HG03097 (cell line): ENCODE measurements at regions not wholly inside any gene's neighbourhood (a gene's known extent, or its start where the extent isn't known, plus 50 kb on each side); places are given as distances from the start of the nearest gene placed in this dataset.

Experiments
- ATAC-seq: cut with Tn5 transposase; IDR thresholded peaks from one replicate; pipeline ENCODE4 v1.9.1; 2021; ENCODE audit not compliant: unreplicated experiment, low FRiP score

DNA sequence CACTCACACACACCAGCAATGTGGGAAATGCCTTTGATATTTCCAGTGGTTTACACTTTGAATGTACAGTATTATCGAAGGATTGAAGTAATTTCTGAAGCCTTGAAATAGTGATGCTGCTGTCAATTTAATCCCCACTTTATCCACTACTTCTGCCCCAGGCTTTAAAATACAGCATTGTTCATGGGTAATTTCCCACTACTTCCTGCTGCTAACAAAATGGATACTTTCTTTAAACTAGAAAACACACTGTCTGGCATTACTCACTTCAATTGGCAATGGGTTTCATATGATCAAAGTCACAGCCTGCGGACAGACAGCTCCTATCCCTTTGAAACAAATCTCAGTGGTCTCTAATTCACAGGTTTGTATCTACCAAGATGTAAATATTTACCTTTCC is 292.2 kb downstream of the CDH11 start:
- ATAC-seq, result no peak

GRCh38 chr16:64826374-64826773 is 295.5 kb downstream of the CDH11 start:
- no peak for ATAC-seq

DNA sequence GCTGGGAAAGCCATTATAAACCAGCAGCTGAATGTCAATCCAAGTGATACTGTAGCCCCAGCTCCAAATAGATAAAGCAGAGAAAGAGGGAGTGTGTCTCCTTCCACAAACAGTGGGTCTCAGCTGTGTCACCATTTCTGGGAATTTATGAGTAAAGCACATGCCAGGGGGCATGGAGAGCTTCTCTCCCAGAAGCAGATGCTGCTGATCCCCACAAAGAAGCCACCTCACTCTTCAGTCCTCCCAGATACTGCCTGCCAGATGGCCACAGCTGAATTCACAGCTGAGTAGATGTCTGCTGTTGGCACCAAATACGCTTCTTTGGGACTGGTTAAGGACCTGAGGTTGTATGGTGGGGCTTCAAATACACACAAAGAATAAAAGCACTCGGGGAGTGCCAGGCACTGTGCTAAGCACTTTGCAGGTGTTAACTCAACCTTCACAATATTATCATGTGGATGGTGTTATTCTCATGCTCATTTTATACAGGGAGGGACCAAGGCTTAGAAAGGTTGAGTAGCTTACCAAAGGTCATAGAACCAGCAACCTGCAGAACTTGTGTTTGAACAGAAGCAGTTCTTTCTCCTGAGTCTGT is 298.3 kb downstream of the CDH11 start:
- ATAC-seq, result no peak

GRCh38 chr16:64809876-64810629 is 311.8 kb downstream of the CDH11 start:
- no peak for ATAC-seq

- no peak for ATAC-seq
Measured at GRCh38 chr16:64808474-64808873, 313.4 kb downstream of the CDH11 start.

- no peak for ATAC-seq
Measured at GRCh38 chr16:64791756-64792155, 330.1 kb downstream of the CDH11 start.

- ATAC-seq, result no peak
Measured at GRCh38 chr16:64784635-64785034, 337.2 kb downstream of the CDH11 start.

GRCh38 chr16:64782484-64782883 is 339.4 kb downstream of the CDH11 start:
- no peak for ATAC-seq

- ATAC-seq, result no peak
Measured at GRCh38 chr16:64780445-64780844, 341.4 kb downstream of the CDH11 start.

DNA sequence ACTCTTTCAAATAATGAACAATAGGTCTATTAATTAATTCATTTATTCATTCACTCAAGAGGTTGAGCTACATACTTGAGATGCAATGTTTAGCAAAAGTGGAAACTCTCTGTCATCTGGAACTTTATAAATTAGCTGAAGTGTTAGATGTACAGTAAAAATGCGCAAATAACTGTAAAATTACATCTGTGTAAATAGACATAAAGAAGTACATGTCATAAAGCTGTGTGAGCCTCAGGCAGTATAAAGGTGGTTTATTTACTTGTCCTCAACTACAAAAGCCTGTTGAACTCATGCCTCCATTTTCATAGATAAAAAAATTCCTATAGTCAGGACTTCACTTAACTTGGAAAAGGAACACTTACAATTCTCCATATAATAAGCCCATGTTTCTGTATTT is 343.1 kb downstream of the CDH11 start:
- no peak for ATAC-seq

DNA sequence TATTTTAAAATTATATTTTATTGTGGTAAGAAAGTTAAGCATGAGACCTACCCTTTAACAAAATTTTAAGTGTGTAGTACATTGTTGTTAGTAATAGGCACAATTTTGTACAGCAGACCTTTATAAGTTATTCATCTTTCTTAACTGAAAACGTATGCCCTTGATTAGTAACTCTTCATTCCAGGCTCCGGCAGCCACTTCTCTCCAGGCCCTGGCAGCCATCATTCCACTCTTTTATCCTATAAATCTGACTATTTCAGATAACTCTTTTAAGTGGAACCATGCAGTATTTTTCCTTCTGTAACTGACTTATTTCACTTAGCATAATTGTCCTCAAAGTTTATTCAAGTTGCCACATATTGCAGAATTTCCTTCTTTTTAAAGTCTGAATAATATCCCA is 348.2 kb downstream of the CDH11 start:
- ATAC-seq, result no peak

DNA sequence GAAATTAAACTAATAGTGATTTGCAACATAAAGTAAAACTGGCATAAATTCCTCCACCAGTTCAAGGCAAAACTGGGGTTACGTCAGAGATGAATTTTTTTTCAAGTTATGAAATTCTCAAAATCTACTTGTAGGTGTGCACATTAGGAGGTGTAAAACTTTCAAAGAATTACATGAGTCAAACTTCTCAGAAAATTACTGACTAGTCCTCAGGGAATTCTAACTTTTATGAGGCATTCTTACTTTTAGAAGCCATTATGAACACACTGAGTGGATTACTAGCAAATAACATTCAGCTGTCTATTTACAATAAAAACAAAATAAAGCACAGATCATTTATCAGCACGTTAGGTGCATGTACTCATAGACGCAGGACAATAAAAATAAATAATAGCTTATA is 348.7 kb downstream of the CDH11 start:
- ATAC-seq, result no peak

- no peak for ATAC-seq
Measured at GRCh38 chr16:64771273-64771672, 350.6 kb downstream of the CDH11 start.

- no peak for ATAC-seq
Measured at GRCh38 chr16:64762211-64762610, 359.7 kb downstream of the CDH11 start.

GRCh38 chr16:64754279-64754678 is 367.6 kb downstream of the CDH11 start:
- no peak for ATAC-seq

GRCh38 chr16:64751906-64752305 is 370.0 kb downstream of the CDH11 start:
- no peak for ATAC-seq

- no peak for ATAC-seq
Measured at GRCh38 chr16:64749346-64749745, 372.5 kb downstream of the CDH11 start.

- ATAC-seq, result no peak
Measured at GRCh38 chr16:64745258-64745930, 376.5 kb downstream of the CDH11 start.

GRCh38 chr16:64742455-64743223 is 379.2 kb downstream of the CDH11 start:
- ATAC-seq, result no peak

GRCh38 chr16:64740261-64740660 is 381.6 kb downstream of the CDH11 start:
- ATAC-seq, result no peak

DNA sequence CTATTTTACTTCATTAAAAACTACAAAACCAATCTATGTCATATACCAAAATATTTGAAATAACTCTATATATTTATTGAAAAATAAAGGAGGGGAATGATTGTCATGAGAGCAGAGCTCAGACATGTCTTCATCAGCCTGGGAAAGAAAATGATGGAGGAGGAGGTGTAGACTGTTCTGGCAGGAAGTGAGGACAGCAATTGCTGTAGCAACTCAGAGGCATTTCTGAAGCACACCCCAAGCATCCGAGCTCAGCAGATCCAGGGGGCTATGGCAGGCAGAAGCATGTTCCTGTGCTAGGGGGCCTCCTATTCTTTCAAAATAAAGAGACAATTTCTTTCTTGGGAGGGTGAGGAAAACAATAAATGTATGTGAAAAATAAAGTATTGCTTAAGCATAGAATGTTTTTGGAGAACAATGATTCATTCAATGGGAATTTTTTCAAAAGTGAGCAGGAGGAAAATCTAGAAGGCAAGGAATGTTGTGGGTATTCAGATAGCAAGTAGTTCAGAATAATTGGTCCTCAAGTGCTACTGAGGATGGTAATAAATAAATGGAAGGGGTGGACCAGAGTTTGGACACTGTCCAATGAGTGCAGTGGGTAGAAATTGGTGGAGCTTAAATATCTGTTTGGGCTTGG is 383.4 kb downstream of the CDH11 start:
- ATAC-seq, result no peak
